Stimulated activated CD4-positive, alpha-beta T cell treated with anti-CD3 and anti-CD28 coated beads, TNF-alpha, amount 100 ng/mL, for 24 hours (primary cell): ENCODE measurements at regions not wholly inside any gene's neighbourhood (a gene's known extent, or its start where the extent isn't known, plus 50 kb on each side); places are given as distances from the start of the nearest gene placed in this dataset.
"Not testable (repeated sequence)": the region's sequence is repeated elsewhere in the genome, so short reads cannot be mapped to it uniquely, and the experiment has no call there.

Experiments used
- DNase-seq, 3 experiments: peaks; one replicate each; pipeline ENCODE4 v3.0.0-alpha.2; 2020; ENCODE audit warnings: low read depth in 3 of 3

DNA sequence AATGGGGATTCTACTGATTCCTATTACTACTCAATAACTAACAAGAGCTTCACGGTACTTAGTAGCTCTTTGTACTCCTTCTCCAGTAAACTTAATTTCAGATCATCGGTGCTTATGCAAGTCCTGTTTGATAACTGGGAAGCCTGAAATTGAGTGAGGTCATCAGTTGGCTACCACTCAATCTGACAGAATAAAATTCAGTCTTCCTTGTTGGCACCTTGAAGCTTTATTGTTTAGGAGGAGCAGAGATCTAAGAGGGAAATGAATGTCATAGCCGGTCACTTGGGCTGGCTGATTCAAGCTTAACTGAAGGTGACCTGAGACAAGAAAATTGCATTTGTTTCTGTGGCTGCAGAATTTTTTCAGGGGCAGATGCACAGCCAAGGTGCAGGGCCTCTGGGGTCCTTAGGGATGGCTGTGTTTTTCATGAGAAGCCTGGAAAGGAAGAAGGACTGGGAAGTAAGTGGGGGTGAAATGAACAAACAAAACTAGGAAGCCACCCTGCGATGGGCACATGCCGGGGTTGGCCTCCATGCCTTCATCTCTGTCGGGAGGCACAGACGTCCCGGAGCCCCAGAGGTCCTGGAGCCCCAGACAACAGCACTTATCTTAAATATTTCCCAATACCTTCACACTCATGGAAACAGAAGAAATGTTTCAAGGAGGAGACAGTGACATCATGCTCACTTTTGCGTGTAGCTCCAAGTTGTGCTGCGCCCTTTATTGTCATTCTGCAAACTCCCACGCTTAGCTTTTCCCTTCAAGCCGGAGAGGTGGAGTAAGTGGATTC is 85.0 kb upstream of the KIF5B start:
- no peak for DNase-seq

DNA sequence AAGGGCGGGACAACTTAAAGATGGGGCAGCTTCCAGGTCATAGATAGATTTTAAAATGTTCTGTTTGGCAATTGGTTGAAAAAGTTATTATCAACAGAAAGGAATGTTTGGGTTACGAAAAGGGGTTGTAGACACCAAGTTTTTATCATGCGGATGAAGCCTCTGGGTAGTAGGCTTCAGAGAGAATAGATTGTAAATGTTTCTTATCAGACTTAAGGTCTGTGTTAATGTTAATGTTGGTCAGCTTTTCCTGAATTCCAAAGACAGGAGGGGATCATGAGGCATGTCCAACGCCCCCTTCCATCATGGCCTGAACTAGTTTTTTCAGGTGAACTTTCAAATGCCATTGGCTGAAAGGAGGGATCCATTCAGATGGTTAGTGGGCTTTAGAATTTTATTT is 84.2 kb upstream of the KIF5B start:
- no peak for DNase-seq

DNA sequence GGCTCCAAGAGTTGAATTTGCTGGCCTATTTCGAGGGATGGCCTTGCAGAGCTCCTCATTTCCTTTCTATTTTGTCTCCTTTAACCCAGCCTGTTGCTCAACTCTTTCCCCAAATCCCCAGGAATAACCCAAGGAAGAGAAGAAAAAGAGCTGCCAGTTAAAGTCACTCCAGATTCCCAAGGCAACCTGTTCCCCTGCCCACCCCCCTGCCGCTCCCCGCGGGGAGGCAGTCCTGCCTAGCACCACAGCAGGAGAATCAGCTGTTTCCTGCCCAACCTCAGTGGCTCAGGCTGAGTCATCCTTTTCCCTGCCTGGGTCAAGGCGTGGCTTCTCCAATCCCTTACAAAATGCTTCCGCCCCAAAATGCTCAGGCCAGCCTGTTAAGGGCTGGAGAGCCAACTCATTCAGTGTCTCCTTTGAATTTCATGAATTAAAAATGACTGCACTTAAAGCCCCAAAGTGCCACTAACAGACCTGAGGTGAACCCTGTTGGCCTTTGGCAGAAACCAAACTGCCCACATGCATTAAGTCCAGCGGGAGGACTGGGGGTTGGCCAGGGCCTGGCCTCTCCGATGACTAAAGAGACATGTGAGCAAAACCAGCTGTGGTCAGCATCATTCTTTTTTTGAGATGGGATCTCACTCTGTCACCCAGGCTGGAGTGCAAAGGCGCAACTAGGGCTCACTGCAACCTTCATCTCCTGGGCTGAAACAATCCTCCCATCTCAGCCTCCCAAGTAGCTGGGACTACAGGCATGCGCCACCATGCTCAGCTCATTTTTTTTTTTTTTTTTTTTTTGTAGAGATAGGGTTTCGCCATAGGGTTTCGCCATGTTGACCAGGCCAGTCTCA is 83.2 kb upstream of the KIF5B start:
- DNase-seq = no peak

DNA sequence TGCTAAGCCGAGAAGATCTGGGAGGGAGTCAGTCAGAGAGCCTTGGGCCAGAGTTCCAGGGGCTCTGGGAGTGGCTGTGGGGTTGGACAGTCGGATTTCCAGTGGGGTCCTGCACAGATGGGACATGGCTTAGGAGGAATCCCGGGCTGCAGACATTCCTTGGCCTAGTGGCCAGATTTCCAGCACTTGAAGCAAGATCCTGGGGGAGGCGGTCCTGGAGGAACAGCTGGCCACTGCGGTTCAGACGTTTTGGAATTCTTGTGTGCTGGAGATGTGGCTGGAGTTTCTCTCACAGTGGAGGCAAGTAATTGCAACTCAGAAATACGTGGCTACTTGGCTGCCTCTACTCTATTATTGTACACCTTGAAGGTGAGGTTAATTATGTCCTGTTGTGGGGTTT is 80.7 kb upstream of the KIF5B start:
- DNase-seq = not testable (repeated sequence)

DNA sequence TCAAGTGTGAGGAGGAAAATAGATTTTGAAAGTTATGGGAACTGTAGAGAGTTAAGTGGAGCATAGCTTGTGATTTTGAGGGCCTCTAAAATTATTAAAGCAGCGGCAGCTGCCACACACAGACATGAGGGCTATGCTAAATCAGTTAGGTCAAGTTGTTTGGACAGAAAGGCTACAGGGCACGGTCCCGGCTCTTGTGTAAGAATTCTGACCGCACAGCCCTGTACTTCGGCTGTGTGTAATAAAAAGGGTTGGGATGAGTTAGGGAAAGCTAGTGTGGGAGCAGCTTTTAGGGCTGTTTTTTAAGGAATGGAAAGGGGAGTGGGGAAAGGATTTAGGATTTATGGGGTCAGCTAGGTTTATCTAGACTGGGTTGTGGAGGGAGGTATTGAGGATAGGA is 79.6 kb upstream of the KIF5B start:
- DNase-seq = not testable (repeated sequence)

DNA sequence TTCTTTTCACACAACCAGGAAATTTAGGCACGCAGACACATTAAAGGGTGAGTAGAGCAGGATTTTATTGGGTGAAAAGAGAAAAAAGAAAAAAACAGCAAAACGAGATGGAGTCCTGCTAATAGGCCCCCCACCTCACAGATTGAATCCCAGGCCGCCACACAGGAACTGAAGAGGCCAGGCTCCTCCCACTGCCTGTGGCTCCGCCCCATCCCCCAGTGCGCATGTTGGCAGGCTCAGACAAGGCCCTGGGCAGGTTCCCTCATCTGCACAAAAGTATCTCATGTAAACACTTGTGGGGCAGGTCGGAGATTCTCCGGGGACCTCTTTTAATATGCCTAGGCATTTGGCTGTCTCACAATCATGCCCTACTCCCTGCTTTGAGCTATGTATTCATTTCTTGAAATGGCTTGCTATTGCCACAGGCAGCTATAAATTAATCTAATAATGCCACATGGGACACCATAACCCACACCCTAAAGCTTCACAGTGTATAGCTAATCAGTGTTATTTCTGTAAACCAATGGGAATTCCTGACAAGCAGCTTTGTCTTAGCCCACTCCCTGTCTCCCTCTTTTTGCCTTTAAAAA is 76.2 kb upstream of the KIF5B start:
- no peak for DNase-seq

DNA sequence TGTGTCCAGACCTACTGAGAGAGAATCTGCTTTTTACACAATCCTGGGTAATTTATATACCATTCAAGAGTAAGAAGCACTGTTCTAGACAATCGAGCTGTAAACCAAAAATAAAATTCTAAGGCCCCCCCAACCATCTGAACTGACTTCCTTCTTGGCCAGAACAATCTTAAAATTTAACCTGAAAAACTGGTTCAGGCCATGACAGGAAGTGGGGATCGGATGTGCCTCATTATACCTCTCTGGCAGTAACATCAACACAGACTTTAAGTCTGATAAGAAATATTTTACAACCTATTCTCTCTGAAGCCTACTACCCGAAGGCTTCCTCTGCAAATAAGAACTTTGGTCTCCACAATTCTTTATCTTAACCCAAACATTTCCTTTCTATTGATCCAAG is 75.2 kb upstream of the KIF5B start:
- DNase-seq = no peak

DNA sequence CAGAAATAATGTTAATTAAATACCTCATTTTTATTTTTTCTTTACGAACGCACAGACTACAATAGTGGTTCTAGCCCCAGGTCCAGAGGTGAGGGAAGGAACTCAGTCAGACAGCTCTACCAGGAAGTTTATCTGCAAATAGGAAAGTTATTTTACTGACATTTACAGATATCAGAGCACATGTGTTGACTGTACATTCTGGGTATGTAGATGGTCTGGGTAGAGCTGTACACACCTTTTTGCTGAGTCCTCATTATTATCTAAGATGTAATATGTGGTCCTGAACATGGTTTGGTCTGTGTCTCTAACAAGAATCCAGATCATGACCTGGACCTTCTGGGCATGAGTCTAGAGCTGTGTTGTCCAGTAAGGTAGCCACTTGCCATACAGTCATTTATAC is 74.6 kb upstream of the KIF5B start:
- DNase-seq = no peak

DNA sequence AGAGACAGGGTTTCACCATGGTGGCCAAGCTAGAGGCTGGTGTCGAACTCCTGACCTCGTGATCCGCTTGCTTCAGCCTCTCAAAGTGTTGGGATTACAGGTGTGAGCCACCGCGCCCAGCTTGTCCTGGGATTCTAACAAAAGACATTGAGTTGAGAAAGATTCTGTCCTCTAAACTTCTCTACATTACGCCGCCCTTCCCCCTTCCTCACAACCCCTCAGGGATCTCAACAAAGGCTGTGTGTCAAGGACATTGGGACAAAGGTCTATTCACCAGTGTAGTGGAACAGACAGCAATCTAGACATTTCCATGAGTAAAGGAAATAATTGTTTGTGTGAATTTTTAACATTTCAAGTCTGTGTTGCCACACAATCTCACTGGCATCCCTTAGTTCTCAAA is 68.8 kb upstream of the KIF5B start:
- no peak for DNase-seq

DNA sequence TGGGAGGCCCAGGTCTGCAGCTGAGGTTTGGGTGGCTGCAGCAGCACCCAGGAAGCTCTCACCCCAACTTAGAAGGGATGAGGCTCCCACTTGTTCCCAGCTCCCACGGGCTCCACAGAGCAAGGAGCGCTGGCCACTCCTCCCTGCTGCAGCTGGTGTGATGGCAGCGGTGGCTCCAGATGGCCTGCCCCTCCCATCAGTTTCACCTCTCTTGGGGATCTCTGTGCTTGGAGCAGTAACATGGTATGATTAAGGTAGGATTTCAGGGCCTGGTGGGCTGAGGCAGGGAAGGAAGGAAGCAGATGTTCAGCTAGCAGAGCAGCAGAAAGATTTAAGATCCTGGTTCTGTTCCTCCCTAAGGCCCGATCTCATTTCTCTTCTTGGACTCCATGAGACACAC is 66.8 kb upstream of the KIF5B start:
- no peak for DNase-seq

DNA sequence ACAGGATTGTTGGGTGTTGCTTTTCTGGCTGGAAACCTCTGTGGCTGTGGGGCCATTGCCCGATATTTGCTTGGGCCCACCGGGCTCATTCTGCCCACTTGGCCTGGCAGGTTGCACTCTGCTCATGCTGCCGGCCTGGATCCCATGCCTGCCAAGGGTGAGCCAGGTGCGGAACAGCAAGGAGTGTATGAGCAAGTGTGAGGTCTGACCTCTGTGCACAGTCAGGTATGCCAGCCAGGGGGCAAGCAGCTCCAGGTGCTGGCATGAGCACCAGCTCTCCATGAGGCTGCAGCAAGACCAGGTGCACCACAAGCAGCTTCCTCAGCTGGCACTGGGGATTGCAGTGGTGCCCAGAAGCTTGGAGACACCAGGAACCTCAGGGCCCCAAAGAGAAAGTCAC is 65.4 kb upstream of the KIF5B start:
- DNase-seq = no peak

DNA sequence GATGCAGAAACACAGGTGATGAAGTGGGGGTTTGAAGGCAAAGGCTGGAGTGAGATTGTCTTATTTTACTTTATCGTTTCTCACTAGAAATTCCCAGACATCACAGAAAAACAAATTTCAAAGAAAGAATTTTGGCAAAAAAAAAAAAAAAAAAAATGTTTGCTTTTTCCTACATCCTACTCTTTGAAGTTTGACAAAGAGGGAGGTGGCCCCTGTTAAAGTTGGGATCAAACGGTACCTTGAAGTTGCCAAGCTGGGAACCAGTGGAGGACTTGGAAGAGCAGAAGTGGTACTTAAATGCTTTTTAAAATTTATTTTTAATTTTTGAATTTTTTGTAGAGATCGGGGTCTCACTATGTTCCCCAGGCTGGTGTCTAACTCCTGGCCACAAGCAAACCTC is 63.9 kb upstream of the KIF5B start:
- no peak for DNase-seq

DNA sequence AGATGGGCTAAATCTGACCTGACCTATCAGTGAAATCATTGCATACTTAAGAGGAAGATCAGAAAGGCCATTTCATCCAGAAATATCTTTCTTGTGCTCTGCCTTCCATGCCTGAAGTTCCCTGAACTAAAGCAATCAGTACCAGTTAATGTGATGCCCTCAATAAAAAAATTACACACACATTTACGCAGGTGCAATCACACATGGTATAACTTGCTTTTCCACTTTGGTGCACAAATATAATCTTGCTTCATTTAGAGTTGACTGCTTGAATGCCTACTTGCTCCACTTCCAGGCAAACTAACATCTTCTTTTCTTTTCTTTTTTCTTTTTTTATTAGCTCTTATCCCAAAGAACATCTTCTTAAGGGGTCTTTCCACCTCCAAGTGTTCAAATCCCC is 58.3 kb upstream of the KIF5B start:
- no peak for DNase-seq

DNA sequence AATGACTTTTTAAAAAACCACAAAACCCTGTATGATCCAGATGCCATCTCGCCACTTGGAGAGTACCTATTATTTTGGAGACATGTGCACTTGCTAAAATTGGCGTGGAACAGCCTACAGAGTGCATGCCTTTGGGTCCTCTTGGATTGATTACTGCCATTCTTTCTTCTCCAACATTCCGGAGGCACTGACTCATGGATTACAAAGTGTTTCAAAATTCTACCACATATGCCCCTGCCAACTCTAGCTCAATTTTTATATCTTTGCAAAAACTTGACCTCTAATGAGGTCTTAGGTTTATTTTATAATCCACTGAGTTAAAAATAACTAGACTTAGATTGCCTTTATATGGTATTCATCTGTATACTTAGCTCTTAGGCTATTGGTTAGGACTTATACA is 55.8 kb upstream of the KIF5B start:
- DNase-seq = no peak

DNA sequence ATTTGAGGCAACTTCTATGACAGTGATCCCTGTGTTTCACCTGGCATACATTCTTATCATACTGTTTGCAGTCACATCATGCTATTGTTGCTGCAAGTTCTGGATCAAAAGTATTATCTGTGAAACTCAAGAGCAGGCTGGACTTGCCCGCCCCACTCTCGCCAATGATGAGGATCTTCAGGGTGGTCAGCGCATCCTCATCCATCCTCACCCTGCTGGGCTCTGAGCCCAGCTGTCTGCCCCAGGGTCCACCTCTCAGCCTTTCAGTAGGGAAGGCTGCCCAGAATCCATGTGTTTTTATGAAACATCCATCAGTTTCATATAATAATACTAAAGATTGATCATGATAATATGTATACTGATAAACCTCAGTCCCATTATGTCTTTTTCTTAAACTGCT is 55.4 kb upstream of the KIF5B start:
- no peak for DNase-seq

DNA sequence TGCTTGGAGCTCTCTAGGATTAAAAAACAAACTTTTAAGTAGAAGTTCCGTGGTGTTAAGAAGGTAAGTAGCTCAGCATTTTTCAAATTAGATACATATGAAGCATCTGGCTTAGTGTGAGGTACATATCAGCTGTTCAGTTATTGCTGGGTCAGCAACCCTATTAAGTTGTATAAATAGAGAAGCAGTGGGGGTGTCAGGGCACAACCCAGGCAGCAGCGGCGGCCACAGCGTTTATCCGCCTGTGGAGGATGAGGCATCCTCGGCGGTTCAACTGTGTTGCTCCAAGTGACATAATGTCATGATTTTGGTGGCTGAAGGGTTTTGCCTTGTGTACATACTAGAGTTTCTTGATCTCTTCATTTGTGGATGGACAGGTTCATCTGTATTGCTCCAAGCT is 54.6 kb upstream of the KIF5B start:
- DNase-seq = no peak

DNA sequence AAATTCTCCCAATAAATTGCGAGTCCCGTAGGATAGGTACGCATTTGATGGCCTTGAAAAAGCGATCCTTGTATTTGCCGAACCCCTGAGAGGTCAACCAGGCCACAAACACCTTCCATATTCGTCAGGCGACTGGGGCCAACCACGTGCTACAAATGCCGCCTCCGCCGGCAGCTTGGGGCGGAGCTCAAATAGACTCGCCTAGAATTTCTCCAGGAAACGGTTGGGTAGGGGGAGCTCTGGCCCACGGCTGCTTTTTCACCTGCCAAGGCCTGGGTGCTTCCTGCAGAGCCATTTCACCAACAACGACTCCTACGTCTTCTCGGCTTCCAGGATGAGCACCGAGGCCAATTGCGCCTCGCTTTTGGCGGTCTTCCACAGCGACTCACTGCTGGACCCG is 53.4 kb upstream of the KIF5B start:
- DNase-seq = no peak
